Ramos (cell line): ENCODE measurements at regions not wholly inside any gene's neighbourhood (a gene's known extent, or its start where the extent isn't known, plus 50 kb on each side); places are given as distances from the start of the nearest gene placed in this dataset.

Experiments used
- in situ Hi-C: fragments of 300-500 bp; cut with MboI; formaldehyde crosslinking; loops from one replicate; pipeline ENCODE4 v1.14.3; 2022; ENCODE audit warnings: low sequenced_read_pairs; ENCODE audit not compliant: unreplicated experiment

DNA sequence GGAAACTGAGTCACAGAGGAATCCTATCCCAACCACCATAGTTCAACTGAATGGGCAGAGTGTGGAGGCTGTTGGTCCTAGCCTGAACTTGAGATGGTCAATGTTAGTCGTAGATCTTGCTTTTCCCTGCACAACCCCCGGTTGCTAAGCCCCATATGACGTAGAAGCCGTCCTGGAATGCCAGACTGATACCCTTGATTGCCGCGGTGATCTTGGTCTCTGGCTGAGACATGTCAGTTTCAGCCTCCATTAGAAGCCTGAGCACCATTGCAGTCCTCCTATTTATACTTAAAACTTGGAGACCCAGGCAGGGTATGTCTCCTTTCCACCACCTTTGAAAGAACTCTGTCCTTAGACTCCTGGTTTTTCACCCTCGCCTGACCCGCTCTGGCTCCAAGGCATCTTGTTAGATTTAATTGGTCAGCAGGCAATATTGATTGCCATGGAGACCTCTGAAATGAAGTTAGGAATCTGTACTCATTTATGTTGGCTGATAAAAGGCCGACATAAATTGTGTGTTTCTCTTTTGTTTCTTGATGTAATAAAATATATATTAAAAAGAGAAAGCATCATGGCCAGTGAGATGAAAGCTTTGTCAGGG, 53.4 kb downstream of the RPLP1 start:
- in situ Hi-C loops, result no loop called here

DNA sequence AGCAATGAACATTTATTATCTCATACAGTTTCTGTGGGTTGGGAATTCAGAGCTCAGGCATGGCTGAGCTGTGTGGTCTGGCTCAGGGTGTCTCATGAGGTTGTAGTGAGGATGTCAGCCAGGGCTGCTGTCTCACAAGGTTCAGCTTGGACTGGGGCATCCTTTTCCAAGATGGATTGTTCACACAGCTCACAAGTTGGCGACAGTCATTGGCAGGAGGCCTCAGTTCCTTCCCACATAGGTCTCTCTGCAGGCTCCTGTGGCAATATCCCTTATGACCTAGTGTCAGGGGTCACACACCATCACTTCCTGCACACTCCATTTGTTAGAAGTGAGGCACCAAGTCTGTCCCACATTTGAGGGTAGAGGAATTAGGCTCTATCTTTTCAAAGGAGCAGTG, 56.0 kb downstream of the RPLP1 start:
- in situ Hi-C loops, result no loop called here

DNA sequence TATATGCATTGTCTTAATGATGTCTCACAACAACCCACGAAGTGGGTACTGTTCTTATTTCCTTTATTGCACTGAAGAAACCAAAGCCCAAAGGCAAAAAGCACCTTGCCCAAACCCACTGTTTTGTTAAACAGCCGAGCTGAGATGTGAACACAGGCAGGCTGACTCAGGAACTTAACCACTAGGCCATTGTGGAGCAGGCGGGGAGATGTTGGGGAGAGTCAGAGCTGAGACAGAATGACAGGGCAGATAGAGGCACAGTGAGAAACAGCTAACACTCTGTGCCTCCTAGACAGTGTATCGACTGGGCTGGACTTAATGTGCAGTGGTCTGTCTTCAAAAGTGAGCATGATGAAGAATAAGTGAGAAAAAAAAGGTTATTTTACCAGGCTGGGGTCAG, 56.5 kb downstream of the RPLP1 start:
- in situ Hi-C loops, result no loop called here

DNA sequence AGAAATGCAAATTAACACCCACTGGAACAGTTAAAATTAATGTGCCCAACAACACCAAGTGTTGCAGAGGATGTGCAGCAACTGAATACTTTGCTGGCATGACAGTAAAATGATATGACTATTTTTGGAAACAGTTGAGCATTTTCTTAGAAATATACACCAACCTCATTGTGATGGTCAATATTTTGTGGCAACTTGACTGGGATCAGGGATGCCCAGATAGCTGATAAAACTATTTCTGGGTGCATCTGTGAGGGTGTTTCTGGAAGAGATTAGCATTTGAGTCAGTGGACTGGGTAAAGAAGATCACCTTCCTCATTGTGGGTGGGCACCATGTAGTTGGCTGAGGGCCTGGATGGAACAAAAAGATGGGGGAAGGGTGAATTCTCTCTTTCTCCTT, 57.9 kb downstream of the RPLP1 start:
- in situ Hi-C loops, result no loop called here

DNA sequence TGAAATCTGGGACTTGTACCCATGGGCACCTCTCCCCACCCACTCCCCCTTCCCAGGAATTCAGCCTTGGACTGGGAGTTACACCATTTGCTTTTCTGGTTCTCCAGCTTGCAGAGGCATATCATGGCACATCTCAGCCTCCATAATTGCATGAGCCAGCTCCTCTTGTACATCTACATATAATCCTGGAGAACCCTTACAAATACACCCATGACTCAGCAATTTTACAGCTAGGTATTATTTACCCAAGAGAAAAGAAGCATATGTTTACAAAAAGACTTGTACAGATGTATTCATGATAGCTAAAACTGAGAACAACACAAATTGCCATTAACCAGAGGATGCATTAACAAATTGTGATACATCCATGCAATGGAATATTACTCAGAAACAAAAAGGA, 58.4 kb downstream of the RPLP1 start:
- in situ Hi-C loops, result no loop called here

GRCh38 chr15:69511716-69512340, 59.2 kb downstream of the RPLP1 start:
- in situ Hi-C loops, result no loop called here

DNA sequence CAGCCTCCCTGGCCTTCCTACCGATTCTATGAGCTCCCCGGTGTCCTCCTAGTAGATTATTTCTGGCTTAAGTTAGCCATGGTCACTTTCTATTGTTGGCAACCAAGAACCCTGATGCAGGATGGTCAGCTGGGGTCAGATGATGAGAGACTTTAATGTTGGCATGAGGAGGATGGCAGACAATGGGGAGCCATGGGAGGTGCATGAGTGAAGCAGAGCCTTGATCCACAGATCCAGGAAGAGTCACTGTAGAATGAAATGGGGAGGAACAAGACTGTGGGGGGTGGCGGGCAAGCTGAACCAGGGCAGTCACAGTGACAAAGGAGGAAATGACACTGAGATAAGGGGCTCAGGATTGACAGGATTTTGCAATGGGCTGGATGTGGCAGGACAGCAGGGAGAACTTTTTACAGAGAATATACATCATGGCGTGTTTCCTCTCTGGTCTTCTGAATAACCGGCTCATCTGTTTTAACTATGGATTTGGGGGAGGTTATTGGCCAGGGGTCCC, 60.9 kb downstream of the RPLP1 start:
- in situ Hi-C loops, result no loop called here

DNA sequence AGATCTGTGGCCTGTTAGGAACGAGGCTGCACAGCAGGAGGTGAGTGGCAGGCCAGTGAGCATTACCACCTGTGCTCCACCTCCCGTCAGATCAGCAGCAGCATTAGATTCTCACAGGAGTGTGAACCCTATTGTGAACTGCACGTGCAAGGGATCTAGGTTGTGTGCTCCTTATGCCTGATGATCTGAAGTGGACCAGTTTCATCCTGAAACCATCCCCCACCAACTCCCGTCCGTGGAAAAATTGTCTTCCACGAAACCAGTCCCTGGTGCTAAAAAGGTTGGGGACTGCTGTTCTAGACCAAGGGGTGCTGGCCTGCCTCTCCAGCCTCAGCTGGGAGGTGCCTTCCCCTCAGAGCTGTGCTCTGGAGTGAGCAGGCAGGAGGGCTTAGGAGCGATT, 61.4 kb downstream of the RPLP1 start:
- in situ Hi-C loops, result no loop called here

GRCh38 chr15:69515508-69515907, 62.9 kb downstream of the RPLP1 start:
- in situ Hi-C loops, result no loop called here

DNA sequence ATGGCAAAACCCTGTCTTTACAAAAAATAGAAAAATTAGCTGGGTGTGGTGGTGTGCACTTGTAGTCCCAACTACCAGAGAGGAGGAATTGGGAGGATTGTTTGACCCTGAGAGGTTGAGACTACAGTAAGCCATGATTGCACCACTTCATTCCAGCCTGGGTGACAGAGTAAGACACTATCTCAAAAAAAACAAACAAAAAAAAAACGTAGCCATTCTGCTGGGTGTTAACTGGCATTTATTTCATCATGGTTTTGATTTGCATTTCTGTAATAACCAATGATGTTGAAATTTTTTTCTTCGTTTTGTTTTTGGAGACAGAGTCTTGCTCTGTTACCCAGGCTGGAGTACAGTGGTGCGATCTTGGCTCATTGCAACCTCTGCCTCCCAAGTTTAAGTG, 63.3 kb downstream of the RPLP1 start:
- in situ Hi-C loops, result no loop called here

DNA sequence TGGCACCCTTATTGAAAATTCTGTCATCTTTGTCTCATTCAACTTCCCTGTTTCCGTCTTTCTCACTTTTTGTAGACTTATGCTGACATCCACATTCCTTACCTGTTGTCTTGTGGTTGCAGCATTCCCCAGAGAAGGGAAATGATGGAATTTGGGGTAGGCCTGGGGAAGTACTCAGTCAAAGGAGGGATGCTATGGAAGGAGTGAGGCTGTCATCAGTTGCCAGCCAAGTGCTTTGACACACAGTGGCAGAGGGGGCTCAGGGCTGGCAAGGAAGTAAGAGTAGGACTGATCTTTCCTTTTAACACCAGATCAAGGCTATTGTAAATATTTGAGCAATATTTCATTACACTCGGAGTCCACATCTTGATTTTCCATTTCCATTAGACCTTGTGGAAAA, 64.4 kb downstream of the RPLP1 start:
- in situ Hi-C loops, result no loop called here

DNA sequence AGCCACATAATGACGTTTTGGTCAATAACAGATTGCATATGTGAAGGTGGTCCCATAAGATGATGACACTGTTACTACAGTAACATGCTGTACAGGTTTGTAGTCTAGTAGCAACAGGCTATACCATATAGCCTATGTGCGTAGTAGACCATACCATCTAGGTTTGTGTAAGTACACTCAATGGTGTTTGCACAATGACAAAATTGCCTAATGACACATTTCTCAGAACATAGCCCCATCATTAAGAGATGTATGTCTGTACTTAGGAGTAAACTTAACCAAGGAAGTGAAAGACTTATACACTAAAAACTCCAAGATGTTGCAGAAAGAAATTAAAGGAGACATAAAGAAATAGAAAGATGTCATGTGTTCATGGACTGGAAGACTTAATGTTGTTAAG, 66.2 kb downstream of the RPLP1 start:
- in situ Hi-C loops, result no loop called here

- in situ Hi-C loops, result no loop called here
Observed at GRCh38 chr15:69520067-69520466, 67.4 kb downstream of the RPLP1 start.

DNA sequence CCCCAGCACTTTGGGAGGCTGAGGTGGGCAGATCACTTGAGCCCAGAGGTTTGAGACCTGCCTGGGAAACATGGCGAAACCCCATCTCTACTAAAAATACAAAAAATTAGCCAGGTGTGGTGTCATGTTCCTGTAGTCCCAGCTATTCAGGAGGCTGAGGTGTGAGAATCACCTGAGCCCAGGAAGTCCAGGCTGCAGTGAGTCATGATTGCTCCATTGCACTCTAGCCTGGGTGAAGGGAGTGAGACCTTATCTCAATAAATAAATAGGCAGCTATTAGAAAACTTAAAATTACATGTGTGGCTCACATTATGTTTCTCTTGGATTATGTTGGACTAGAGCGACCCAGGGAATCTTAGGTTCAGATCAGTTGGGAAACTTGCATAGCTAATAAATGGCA, 69.7 kb downstream of the RPLP1 start:
- in situ Hi-C loops, result no loop called here

- in situ Hi-C loops, result no loop called here
Observed at GRCh38 chr15:69523010-69524001, 70.7 kb downstream of the RPLP1 start.

- in situ Hi-C loops, result no loop called here
Observed at GRCh38 chr15:69524296-69524695, 71.7 kb downstream of the RPLP1 start.

DNA sequence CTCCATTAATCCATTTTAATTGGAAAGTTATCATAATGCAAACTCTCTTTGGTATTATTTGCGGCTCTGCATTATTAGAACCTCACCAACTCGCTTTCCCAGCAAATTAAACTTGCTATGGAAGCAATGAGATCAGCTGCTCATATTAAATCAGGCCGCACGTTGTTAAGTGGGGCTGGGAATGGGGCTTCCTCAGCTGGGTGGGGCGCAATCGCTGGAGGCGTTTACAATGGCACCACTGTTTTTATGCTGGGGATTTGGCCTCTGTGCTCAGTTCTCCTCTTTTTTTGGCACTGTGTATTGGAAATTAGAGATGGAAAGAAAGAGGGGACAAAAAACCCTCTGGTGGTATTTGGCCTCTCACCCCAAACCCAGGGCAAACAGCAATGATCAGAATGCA, 72.2 kb downstream of the RPLP1 start:
- in situ Hi-C loops, result no loop called here

DNA sequence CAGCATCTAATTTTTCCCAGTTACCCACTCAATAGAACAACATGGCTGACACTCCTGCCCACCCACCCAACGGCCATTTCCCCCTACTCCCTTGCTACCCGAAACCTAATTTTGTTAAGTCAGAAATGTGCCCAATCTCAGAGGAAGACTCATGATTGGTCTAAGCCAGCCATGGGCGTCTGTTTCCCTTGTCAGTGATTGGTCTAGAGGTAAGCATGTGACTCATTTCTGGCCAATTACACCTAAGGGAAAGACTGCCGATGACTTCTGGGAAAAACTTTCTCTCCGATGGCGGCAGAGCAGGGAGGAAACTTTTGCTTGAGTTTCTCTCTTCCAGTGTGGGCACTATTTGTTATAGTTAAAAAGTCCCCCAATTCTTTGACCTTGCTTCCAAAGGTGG, 72.9 kb downstream of the RPLP1 start:
- in situ Hi-C loops, result no loop called here

- in situ Hi-C loops, result no loop called here
Observed at GRCh38 chr15:69526081-69527061, 73.8 kb downstream of the RPLP1 start.

- in situ Hi-C loops, result no loop called here
Observed at GRCh38 chr15:69529141-69529540, 76.5 kb downstream of the RPLP1 start.
